ENCODE measurements at regions not wholly inside any gene's neighbourhood (a gene's known extent, or its start where the extent isn't known, plus 50 kb on each side); places are given as distances from the start of the nearest gene placed in this dataset.

DNA sequence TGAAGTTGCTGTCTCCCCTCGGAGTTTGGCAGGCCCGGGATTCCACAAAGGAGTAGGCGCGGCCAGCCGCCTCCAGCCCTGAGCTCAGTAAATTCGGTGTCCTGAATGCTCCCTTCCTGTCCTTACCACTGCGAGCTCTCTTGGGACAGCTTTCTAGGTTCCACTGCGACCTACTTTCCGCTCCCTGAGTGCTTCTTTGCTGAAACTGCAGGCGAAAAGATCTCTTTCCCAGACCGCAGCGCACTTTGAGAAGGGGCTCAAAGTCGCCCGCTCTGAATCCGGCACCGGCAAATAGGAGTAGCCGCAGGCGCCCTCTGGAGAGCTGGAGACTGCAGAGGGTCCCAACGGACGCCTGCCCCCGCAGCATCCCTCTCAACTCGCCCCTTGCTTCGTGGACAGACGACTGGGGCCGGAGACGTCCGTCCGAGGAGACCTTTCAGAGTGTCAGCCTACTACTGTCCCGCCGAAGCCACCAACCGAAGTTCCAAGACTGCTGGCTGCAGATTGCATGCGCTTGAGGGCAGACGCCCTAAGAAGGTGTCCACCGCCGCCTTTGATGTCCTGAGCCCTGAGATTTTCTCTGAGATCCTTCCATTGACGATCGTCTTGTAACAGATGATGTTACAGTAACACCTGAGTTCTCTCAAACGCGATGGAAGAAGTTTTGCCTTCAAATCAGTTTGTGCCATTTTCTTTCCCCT is 96.0 kb downstream of the ANXA2R start:
- peak overlapping the region; percentile 83 for H3K4me2 ChIP-seq
- ATAC-seq (peak; percentile 93), DNase-seq (ENCODE audit: low spot score) (peak; percentile 69)
- no peaks in the 10 kb centered on the region for H3K9me3 Mint-ChIP-seq
- no peak overlapping the region for H3K27ac Mint-ChIP-seq
- TF ChIP-seq, protein P1, sequence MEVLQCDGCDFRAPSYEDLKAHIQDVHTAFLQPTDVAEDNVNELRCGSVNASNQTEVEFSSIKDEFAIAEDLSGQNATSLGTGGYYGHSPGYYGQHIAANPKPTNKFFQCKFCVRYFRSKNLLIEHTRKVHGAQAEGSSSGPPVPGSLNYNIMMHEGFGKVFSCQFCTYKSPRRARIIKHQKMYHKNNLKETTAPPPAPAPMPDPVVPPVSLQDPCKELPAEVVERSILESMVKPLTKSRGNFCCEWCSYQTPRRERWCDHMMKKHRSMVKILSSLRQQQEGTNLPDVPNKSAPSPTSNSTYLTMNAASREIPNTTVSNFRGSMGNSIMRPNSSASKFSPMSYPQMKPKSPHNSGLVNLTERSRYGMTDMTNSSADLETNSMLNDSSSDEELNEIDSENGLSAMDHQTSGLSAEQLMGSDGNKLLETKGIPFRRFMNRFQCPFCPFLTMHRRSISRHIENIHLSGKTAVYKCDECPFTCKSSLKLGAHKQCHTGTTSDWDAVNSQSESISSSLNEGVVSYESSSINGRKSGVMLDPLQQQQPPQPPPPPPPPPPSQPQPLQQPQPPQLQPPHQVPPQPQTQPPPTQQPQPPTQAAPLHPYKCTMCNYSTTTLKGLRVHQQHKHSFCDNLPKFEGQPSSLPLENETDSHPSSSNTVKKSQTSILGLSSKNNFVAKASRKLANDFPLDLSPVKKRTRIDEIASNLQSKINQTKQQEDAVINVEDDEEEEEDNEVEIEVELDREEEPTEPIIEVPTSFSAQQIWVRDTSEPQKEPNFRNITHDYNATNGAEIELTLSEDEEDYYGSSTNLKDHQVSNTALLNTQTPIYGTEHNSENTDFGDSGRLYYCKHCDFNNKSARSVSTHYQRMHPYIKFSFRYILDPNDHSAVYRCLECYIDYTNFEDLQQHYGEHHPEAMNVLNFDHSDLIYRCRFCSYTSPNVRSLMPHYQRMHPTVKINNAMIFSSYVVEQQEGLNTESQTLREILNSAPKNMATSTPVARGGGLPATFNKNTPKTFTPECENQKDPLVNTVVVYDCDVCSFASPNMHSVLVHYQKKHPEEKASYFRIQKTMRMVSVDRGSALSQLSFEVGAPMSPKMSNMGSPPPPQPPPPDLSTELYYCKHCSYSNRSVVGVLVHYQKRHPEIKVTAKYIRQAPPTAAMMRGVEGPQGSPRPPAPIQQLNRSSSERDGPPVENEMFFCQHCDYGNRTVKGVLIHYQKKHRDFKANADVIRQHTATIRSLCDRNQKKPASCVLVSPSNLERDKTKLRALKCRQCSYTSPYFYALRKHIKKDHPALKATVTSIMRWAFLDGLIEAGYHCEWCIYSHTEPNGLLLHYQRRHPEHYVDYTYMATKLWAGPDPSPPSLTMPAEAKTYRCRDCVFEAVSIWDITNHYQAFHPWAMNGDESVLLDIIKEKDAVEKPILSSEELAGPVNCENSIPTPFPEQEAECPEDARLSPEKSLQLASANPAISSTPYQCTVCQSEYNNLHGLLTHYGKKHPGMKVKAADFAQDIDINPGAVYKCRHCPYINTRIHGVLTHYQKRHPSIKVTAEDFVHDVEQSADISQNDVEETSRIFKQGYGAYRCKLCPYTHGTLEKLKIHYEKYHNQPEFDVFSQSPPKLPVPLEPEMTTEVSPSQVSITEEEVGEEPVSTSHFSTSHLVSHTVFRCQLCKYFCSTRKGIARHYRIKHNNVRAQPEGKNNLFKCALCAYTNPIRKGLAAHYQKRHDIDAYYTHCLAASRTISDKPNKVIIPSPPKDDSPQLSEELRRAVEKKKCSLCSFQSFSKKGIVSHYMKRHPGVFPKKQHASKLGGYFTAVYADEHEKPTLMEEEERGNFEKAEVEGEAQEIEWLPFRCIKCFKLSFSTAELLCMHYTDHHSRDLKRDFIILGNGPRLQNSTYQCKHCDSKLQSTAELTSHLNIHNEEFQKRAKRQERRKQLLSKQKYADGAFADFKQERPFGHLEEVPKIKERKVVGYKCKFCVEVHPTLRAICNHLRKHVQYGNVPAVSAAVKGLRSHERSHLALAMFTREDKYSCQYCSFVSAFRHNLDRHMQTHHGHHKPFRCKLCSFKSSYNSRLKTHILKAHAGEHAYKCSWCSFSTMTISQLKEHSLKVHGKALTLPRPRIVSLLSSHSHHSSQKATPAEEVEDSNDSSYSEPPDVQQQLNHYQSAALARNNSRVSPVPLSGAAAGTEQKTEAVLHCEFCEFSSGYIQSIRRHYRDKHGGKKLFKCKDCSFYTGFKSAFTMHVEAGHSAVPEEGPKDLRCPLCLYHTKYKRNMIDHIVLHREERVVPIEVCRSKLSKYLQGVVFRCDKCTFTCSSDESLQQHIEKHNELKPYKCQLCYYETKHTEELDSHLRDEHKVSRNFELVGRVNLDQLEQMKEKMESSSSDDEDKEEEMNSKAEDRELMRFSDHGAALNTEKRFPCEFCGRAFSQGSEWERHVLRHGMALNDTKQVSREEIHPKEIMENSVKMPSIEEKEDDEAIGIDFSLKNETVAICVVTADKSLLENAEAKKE (CRISPR knock-in tag; IDR thresholded peaks at IDR 0.05), result no peak
- TF ChIP-seq, protein P2, sequence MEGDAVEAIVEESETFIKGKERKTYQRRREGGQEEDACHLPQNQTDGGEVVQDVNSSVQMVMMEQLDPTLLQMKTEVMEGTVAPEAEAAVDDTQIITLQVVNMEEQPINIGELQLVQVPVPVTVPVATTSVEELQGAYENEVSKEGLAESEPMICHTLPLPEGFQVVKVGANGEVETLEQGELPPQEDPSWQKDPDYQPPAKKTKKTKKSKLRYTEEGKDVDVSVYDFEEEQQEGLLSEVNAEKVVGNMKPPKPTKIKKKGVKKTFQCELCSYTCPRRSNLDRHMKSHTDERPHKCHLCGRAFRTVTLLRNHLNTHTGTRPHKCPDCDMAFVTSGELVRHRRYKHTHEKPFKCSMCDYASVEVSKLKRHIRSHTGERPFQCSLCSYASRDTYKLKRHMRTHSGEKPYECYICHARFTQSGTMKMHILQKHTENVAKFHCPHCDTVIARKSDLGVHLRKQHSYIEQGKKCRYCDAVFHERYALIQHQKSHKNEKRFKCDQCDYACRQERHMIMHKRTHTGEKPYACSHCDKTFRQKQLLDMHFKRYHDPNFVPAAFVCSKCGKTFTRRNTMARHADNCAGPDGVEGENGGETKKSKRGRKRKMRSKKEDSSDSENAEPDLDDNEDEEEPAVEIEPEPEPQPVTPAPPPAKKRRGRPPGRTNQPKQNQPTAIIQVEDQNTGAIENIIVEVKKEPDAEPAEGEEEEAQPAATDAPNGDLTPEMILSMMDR (conservative IDR thresholded peaks at IDR 0.05; ENCODE audit: low read depth in 2 of 2), result 0 out of 4 replicates have a peak, but pooled peaks of 1 of the 2 experiments have one; percentile 7
- H3K9me2 ChIP-seq (ENCODE audit: insufficient read depth), result no peaks in the 10 kb centered on the region
- peak overlapping the region; percentile 41 for H3K4me3 ChIP-seq
- peak overlapping the region; percentile 73 for H3K4me3 Mint-ChIP-seq
- no peaks in the 10 kb centered on the region for H3K36me3 Mint-ChIP-seq (ENCODE audit: low read depth)
- peak overlapping the region; percentile 98 for H2AFZ ChIP-seq
- H3K4me1 ChIP-seq (ENCODE audit: insufficient read depth), result peaks cover 3% of the 10 kb centered on the region
- peaks cover 24% of the 10 kb centered on the region for H3K27me3 Mint-ChIP-seq (ENCODE audit: insufficient read depth, low read depth, poor library complexity)
- H3F3A ChIP-seq (replicated peaks; ENCODE audit: low read depth), result no peaks in the 10 kb centered on the region
- peaks cover 14% of the 10 kb centered on the region; the same call in 2 of the 3 replicates for H3K4me1 Mint-ChIP-seq
- no peak overlapping the region for H3K27ac ChIP-seq (ENCODE audit: low read depth)
- H3K36me3 ChIP-seq (ENCODE audit: insufficient read depth), result no peaks in the 10 kb centered on the region
- no peaks in the 10 kb centered on the region for H3K79me2 ChIP-seq (replicated peaks; ENCODE audit: insufficient read depth)
- H4K20me1 ChIP-seq (replicated peaks; ENCODE audit: insufficient read depth), result 0 out of 2 replicates have a peak, but pooled peaks cover 3% of the 10 kb centered on the region
- peaks cover 35% of the 10 kb centered on the region for H3K27me3 ChIP-seq (ENCODE audit: insufficient read depth)

All from GM23338 (cell line).